HepG2 (cell line): ENCODE measurements at regions not wholly inside any gene's neighbourhood (a gene's known extent, or its start where the extent isn't known, plus 50 kb on each side); places are given as distances from the start of the nearest gene placed in this dataset.

ENCODE experiments used
- ARID5B ChIP-seq: IDR thresholded peaks from 2 replicates; pipeline ENCODE4 v1.4.0; 2020; ENCODE audit warnings: mild to moderate bottlenecking, missing genetic modification reagents
- CEBPB ChIP-seq: IDR thresholded peaks from 2 replicates; pipeline ENCODE4 v1.6.1; 2011; ENCODE audit warnings: low read depth, low read length, improper control_type of control experiment, borderline replicate concordance
- FOXA1 ChIP-seq, 2 experiments: fragments of 450-650 bp in 1 of 2; sonication (generic) in 1 of 2; formaldehyde crosslinking in 1 of 2; IDR thresholded peaks; 2 replicates each; pipeline versions ENCODE4 v1.4.0 to v1.6.1; 2016 to 2020; ENCODE audit warnings: missing genetic modification reagents in 1 of 2
- FOXA3 ChIP-seq: IDR thresholded peaks from 2 replicates; pipeline ENCODE4 v1.6.1; 2016; ENCODE audit warnings: missing genetic modification reagents, missing compliant biosample characterization
- HNF4G ChIP-seq, 2 experiments: sonication (generic) in 1 of 2; formaldehyde crosslinking in 1 of 2; IDR thresholded peaks; 2 replicates each; pipeline versions ENCODE4 v1.4.0 to v1.6.1; 2011 to 2020; ENCODE audit warnings: borderline replicate concordance in 2 of 2, low read depth in 2 of 2, mild to moderate bottlenecking in 2 of 2, low read length in 1 of 2, missing genetic modification reagents in 1 of 2, moderate library complexity in 1 of 2
- JDP2 ChIP-seq: sonication (generic); formaldehyde crosslinking; IDR thresholded peaks from 2 replicates; pipeline ENCODE4 v1.8.1; 2022; ENCODE audit warnings: missing genetic modification reagents, borderline replicate concordance
- KLF15 ChIP-seq: sonication (generic); formaldehyde crosslinking; IDR thresholded peaks from 2 replicates; pipeline ENCODE4 v1.8.1; 2023; ENCODE audit warnings: borderline replicate concordance, mild to moderate bottlenecking, inconsistent platforms, missing genetic modification reagents, mixed read lengths
- LBX2 ChIP-seq: sonication (generic); formaldehyde crosslinking; IDR thresholded peaks from 2 replicates; pipeline ENCODE4 v1.5.0; 2020; ENCODE audit warnings: missing genetic modification reagents, mild to moderate bottlenecking, borderline replicate concordance
- NFKB2 ChIP-seq: sonication (generic); formaldehyde crosslinking; IDR thresholded peaks from 2 replicates; pipeline ENCODE4 v1.4.0; 2020; ENCODE audit warnings: missing genetic modification reagents, borderline replicate concordance
- NRL ChIP-seq: sonication (generic); formaldehyde crosslinking; IDR thresholded peaks from 2 replicates; pipeline ENCODE4 v1.5.0; 2020; ENCODE audit warnings: missing genetic modification reagents, mild to moderate bottlenecking, moderate library complexity, borderline replicate concordance
- POLR2AphosphoS2 ChIP-seq: IDR thresholded peaks from 2 replicates; pipeline ENCODE4 v1.6.1; 2011; ENCODE audit warnings: low read depth, low read length, improper control_type of control experiment
- SUZ12 ChIP-seq: fragments of 150-350 bp; IDR thresholded peaks from 2 replicates; pipeline ENCODE4 v1.6.1; 2014; ENCODE audit warnings: low read depth, low read length
- YEATS4 ChIP-seq: sonication (generic); formaldehyde crosslinking; IDR thresholded peaks from 2 replicates; pipeline ENCODE4 v1.4.0; 2020; ENCODE audit warnings: missing genetic modification reagents, borderline replicate concordance
- ZNF17 ChIP-seq: sonication (generic); formaldehyde crosslinking; IDR thresholded peaks from 2 replicates; pipeline ENCODE4 v1.5.0; 2020; ENCODE audit warnings: mild to moderate bottlenecking, missing genetic modification reagents
- ZNF331 ChIP-seq: sonication (generic); formaldehyde crosslinking; IDR thresholded peaks from 2 replicates; pipeline ENCODE4 v1.4.0; 2020; ENCODE audit warnings: missing genetic modification reagents
- ZNF615 ChIP-seq: sonication (generic); formaldehyde crosslinking; IDR thresholded peaks from 2 replicates; pipeline ENCODE4 v1.5.0; 2020; ENCODE audit warnings: mild to moderate bottlenecking, missing genetic modification reagents, borderline replicate concordance
- ZNF652 ChIP-seq: IDR thresholded peaks from 2 replicates; pipeline ENCODE4 v1.6.1; 2016; ENCODE audit warnings: low read depth, borderline replicate concordance
- ZNF670 ChIP-seq: sonication (generic); formaldehyde crosslinking; IDR thresholded peaks from 2 replicates; pipeline ENCODE4 v1.8.0; 2022; ENCODE audit warnings: mild to moderate bottlenecking, missing genetic modification reagents, borderline replicate concordance
- ZNF792 ChIP-seq: IDR thresholded peaks from 2 replicates; pipeline ENCODE4 v1.6.1; 2016
- ZNF883 ChIP-seq: sonication (generic); formaldehyde crosslinking; IDR thresholded peaks from 2 replicates; pipeline ENCODE4 v1.5.1; 2020; ENCODE audit warnings: mild to moderate bottlenecking, missing genetic modification reagents; ENCODE audit errors: not compliant biosample characterization
- TF ChIP-seq, protein P1 (sequence below): IDR thresholded peaks from 2 replicates; pipeline ENCODE4 v1.6.1; 2018; ENCODE audit warnings: missing genetic modification reagents
- TF ChIP-seq, protein P2 (sequence below): sonication (generic); formaldehyde crosslinking; IDR thresholded peaks from 2 replicates; pipeline ENCODE4 v1.4.0; 2020; ENCODE audit warnings: missing genetic modification reagents, borderline replicate concordance

GRCh38 chr4:111641813-111642579, 503.3 kb upstream of the FAM241A start (continued):
- TF ChIP-seq ZNF331 (CRISPR knock-in tag) (peak; percentile 13; the same call in 1 of the 2 replicates), JDP2 (CRISPR knock-in tag) (no peak), ZNF17 (CRISPR knock-in tag) (no peak), NRL (CRISPR knock-in tag) (no peak), HNF4G (IDR thresholded peaks at IDR 0.05; ENCODE audit: borderline replicate concordance, low read depth, low read length) (no peak), HNF4G (CRISPR knock-in tag; IDR thresholded peaks at IDR 0.05; ENCODE audit: borderline replicate concordance, low read depth) (no peak), POLR2AphosphoS2 (no peak), ZNF670 (CRISPR knock-in tag) (no peak), KLF15 (CRISPR knock-in tag) (no peak), LBX2 (CRISPR knock-in tag) (no peak), CEBPB (peak; percentile 97), YEATS4 (CRISPR knock-in tag) (no peak), ZNF652 (CRISPR knock-in tag) (no peak), FOXA1 (IDR thresholded peaks at IDR 0.05) (no peak), FOXA1 (CRISPR knock-in tag; IDR thresholded peaks at IDR 0.05) (no peak), ZNF615 (CRISPR knock-in tag) (no peak), ZNF792 (CRISPR knock-in tag) (no peak), ARID5B (CRISPR knock-in tag) (peak; percentile 31; the same call in 1 of the 2 replicates), FOXA3 (CRISPR knock-in tag) (peak; percentile 18; the same call in 1 of the 2 replicates), ZNF883 (CRISPR knock-in tag) (no peak), NFKB2 (CRISPR knock-in tag) (no peak), SUZ12 (no peak)
- TF ChIP-seq, protein P1, sequence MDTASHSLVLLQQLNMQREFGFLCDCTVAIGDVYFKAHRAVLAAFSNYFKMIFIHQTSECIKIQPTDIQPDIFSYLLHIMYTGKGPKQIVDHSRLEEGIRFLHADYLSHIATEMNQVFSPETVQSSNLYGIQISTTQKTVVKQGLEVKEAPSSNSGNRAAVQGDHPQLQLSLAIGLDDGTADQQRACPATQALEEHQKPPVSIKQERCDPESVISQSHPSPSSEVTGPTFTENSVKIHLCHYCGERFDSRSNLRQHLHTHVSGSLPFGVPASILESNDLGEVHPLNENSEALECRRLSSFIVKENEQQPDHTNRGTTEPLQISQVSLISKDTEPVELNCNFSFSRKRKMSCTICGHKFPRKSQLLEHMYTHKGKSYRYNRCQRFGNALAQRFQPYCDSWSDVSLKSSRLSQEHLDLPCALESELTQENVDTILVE (CRISPR knock-in tag): no peak
- TF ChIP-seq, protein P2, sequence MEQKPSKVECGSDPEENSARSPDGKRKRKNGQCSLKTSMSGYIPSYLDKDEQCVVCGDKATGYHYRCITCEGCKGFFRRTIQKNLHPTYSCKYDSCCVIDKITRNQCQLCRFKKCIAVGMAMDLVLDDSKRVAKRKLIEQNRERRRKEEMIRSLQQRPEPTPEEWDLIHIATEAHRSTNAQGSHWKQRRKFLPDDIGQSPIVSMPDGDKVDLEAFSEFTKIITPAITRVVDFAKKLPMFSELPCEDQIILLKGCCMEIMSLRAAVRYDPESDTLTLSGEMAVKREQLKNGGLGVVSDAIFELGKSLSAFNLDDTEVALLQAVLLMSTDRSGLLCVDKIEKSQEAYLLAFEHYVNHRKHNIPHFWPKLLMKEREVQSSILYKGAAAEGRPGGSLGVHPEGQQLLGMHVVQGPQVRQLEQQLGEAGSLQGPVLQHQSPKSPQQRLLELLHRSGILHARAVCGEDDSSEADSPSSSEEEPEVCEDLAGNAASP (CRISPR knock-in tag): peak; percentile 69; the same call in 1 of the 2 replicates
